ENCODE measurements at regions not wholly inside any gene's neighbourhood (a gene's known extent, or its start where the extent isn't known, plus 50 kb on each side); places are given as distances from the start of the nearest gene placed in this dataset.

- Histone ChIP-seq H3K4me1 (ENCODE audit: insufficient read depth, low read length) (no peaks in the 10 kb centered on the region), H3K36me3 (ENCODE audit: insufficient read depth, low read length) (no peaks in the 10 kb centered on the region), H3K9ac (ENCODE audit: low read depth, low read length) (no peak overlapping the region), H3K9me3 (ENCODE audit: control insufficient read depth, insufficient read depth, low read length) (no peaks in the 10 kb centered on the region)
These were observed 57.3 kb downstream of the EVX1 start for GRCh38 chr7:27299861-27300260.

- no peaks in the 10 kb centered on the region for H3K9me3 ChIP-seq (ENCODE audit: control insufficient read depth, insufficient read depth, low read length)
- H3K36me3 ChIP-seq (ENCODE audit: insufficient read depth, low read length): no peaks in the 10 kb centered on the region
- H3K9ac ChIP-seq (ENCODE audit: low read depth, low read length): no peak overlapping the region
- no peaks in the 10 kb centered on the region for H3K4me1 ChIP-seq (ENCODE audit: insufficient read depth, low read length)
These were observed 57.8 kb downstream of the EVX1 start for GRCh38 chr7:27300421-27300820.

- Histone ChIP-seq H3K9me3 (ENCODE audit: control insufficient read depth, insufficient read depth, low read length) (no peaks in the 10 kb centered on the region), H3K9ac (ENCODE audit: low read depth, low read length) (no peak overlapping the region), H3K36me3 (ENCODE audit: insufficient read depth, low read length) (no peaks in the 10 kb centered on the region), H3K4me1 (ENCODE audit: insufficient read depth, low read length) (no peaks in the 10 kb centered on the region)
These were observed 60.0 kb downstream of the EVX1 start for GRCh38 chr7:27302590-27302989.

- H3K36me3 ChIP-seq (ENCODE audit: insufficient read depth, low read length): no peaks in the 10 kb centered on the region
- no peak overlapping the region for H3K9ac ChIP-seq (ENCODE audit: low read depth, low read length)
- no peaks in the 10 kb centered on the region for H3K9me3 ChIP-seq (ENCODE audit: control insufficient read depth, insufficient read depth, low read length)
- no peaks in the 10 kb centered on the region for H3K4me1 ChIP-seq (ENCODE audit: insufficient read depth, low read length)
These were observed 60.4 kb downstream of the EVX1 start for GRCh38 chr7:27303026-27303425.

GRCh38 chr7:27305854-27306253, 63.3 kb downstream of the EVX1 start:
- H3K9me3 ChIP-seq (ENCODE audit: control insufficient read depth, insufficient read depth, low read length): no peaks in the 10 kb centered on the region
- no peaks in the 10 kb centered on the region for H3K36me3 ChIP-seq (ENCODE audit: insufficient read depth, low read length)
- H3K4me1 ChIP-seq (ENCODE audit: insufficient read depth, low read length): no peaks in the 10 kb centered on the region
- no peak overlapping the region for H3K9ac ChIP-seq (ENCODE audit: low read depth, low read length)

GRCh38 chr7:27312820-27313219, 70.2 kb downstream of the EVX1 start:
- H3K36me3 ChIP-seq (ENCODE audit: insufficient read depth, low read length): no peaks in the 10 kb centered on the region
- peaks cover 5% of the 10 kb centered on the region; the same call in 1 of the 2 replicates for H3K4me1 ChIP-seq (ENCODE audit: insufficient read depth, low read length)
- H3K9ac ChIP-seq (ENCODE audit: low read depth, low read length): no peak overlapping the region
- no peaks in the 10 kb centered on the region for H3K9me3 ChIP-seq (ENCODE audit: control insufficient read depth, insufficient read depth, low read length)

GRCh38 chr7:27314111-27314510, 71.5 kb downstream of the EVX1 start:
- no peak overlapping the region for H3K9ac ChIP-seq (ENCODE audit: low read depth, low read length)
- H3K9me3 ChIP-seq (ENCODE audit: control insufficient read depth, insufficient read depth, low read length): no peaks in the 10 kb centered on the region
- H3K36me3 ChIP-seq (ENCODE audit: insufficient read depth, low read length): no peaks in the 10 kb centered on the region
- peaks cover 5% of the 10 kb centered on the region; the same call in 1 of the 2 replicates for H3K4me1 ChIP-seq (ENCODE audit: insufficient read depth, low read length)

GRCh38 chr7:27315066-27315465, 72.5 kb downstream of the EVX1 start:
- Histone ChIP-seq H3K9me3 (ENCODE audit: control insufficient read depth, insufficient read depth, low read length) (no peaks in the 10 kb centered on the region), H3K9ac (ENCODE audit: low read depth, low read length) (no peak overlapping the region), H3K4me1 (ENCODE audit: insufficient read depth, low read length) (peaks cover 5% of the 10 kb centered on the region; the same call in 1 of the 2 replicates), H3K36me3 (ENCODE audit: insufficient read depth, low read length) (no peaks in the 10 kb centered on the region)

- Histone ChIP-seq H3K36me3 (ENCODE audit: insufficient read depth, low read length) (no peaks in the 10 kb centered on the region), H3K4me1 (ENCODE audit: insufficient read depth, low read length) (peaks cover 5% of the 10 kb centered on the region; the same call in 1 of the 2 replicates), H3K9ac (ENCODE audit: low read depth, low read length) (no peak overlapping the region), H3K9me3 (ENCODE audit: control insufficient read depth, insufficient read depth, low read length) (no peaks in the 10 kb centered on the region)
These were observed 73.7 kb downstream of the EVX1 start for GRCh38 chr7:27316311-27316710.

GRCh38 chr7:27324246-27324645, 81.6 kb downstream of the EVX1 start:
- no peaks in the 10 kb centered on the region for H3K9me3 ChIP-seq (ENCODE audit: control insufficient read depth, insufficient read depth, low read length)
- H3K9ac ChIP-seq (ENCODE audit: low read depth, low read length): no peak overlapping the region
- H3K36me3 ChIP-seq (ENCODE audit: insufficient read depth, low read length): no peaks in the 10 kb centered on the region
- no peaks in the 10 kb centered on the region for H3K4me1 ChIP-seq (ENCODE audit: insufficient read depth, low read length)

- Histone ChIP-seq H3K9ac (ENCODE audit: low read depth, low read length) (no peak overlapping the region), H3K9me3 (ENCODE audit: control insufficient read depth, insufficient read depth, low read length) (no peaks in the 10 kb centered on the region), H3K36me3 (ENCODE audit: insufficient read depth, low read length) (no peaks in the 10 kb centered on the region), H3K4me1 (ENCODE audit: insufficient read depth, low read length) (no peaks in the 10 kb centered on the region)
These were observed 87.3 kb downstream of the EVX1 start for GRCh38 chr7:27329909-27330308.

GRCh38 chr7:27339478-27339877, 96.9 kb downstream of the EVX1 start:
- Histone ChIP-seq H3K9ac (ENCODE audit: low read depth, low read length) (no peak overlapping the region), H3K9me3 (ENCODE audit: control insufficient read depth, insufficient read depth, low read length) (no peaks in the 10 kb centered on the region), H3K4me1 (ENCODE audit: insufficient read depth, low read length) (peaks cover 8% of the 10 kb centered on the region), H3K36me3 (ENCODE audit: insufficient read depth, low read length) (no peaks in the 10 kb centered on the region)

GRCh38 chr7:27344471-27344870, 101.9 kb downstream of the EVX1 start:
- Histone ChIP-seq H3K9ac (ENCODE audit: low read depth, low read length) (no peak overlapping the region), H3K9me3 (ENCODE audit: control insufficient read depth, insufficient read depth, low read length) (no peaks in the 10 kb centered on the region), H3K36me3 (ENCODE audit: insufficient read depth, low read length) (no peaks in the 10 kb centered on the region), H3K4me1 (ENCODE audit: insufficient read depth, low read length) (peaks cover 24% of the 10 kb centered on the region)

- Histone ChIP-seq H3K36me3 (ENCODE audit: insufficient read depth, low read length) (no peaks in the 10 kb centered on the region), H3K9me3 (ENCODE audit: control insufficient read depth, insufficient read depth, low read length) (no peaks in the 10 kb centered on the region), H3K9ac (ENCODE audit: low read depth, low read length) (no peak overlapping the region), H3K4me1 (ENCODE audit: insufficient read depth, low read length) (peaks cover 19% of the 10 kb centered on the region; the same call in 1 of the 2 replicates)
These were observed 102.7 kb downstream of the EVX1 start for GRCh38 chr7:27345164-27345887.

GRCh38 chr7:27345997-27346396, 103.4 kb downstream of the EVX1 start:
- Histone ChIP-seq H3K9ac (ENCODE audit: low read depth, low read length) (no peak overlapping the region), H3K4me1 (ENCODE audit: insufficient read depth, low read length) (peaks cover 19% of the 10 kb centered on the region; the same call in 1 of the 2 replicates), H3K9me3 (ENCODE audit: control insufficient read depth, insufficient read depth, low read length) (no peaks in the 10 kb centered on the region), H3K36me3 (ENCODE audit: insufficient read depth, low read length) (no peaks in the 10 kb centered on the region)

Data from ES-I3 (cell line).